Mononuclear cell (primary cell): ENCODE measurements at regions not wholly inside any gene's neighbourhood (a gene's known extent, or its start where the extent isn't known, plus 50 kb on each side); places are given as distances from the start of the nearest gene placed in this dataset.
"Not testable (repeated sequence)": the region's sequence is repeated elsewhere in the genome, so short reads cannot be mapped to it uniquely, and the experiment has no call there.

Experiments
- H3K27me3 ChIP-seq: 2 replicates; pipeline ENCODE4 v1.6.0; 2011; ENCODE audit warnings: low read length, control low read depth; ENCODE audit not compliant: insufficient read depth
- H3K4me1 ChIP-seq: 2 replicates; pipeline ENCODE4 v1.5.1; 2011; ENCODE audit warnings: mild to moderate bottlenecking, low read length, control low read depth; ENCODE audit not compliant: insufficient read depth
- H3K4me3 ChIP-seq: 2 replicates; pipeline ENCODE4 v1.5.1; 2011; ENCODE audit warnings: mild to moderate bottlenecking, low read length, moderate library complexity
- H3K9me3 ChIP-seq: 2 replicates; pipeline ENCODE4 v1.5.1; 2011; ENCODE audit warnings: low read depth, mild to moderate bottlenecking, control low read depth, low read length

- no peaks in the 10 kb centered on the region for H3K9me3 ChIP-seq
- no peak overlapping the region for H3K4me3 ChIP-seq
- H3K27me3 ChIP-seq = no peaks in the 10 kb centered on the region
- no peaks in the 10 kb centered on the region for H3K4me1 ChIP-seq
These were observed 243.1 kb downstream of the FGFR2 start for GRCh38 chr10:121355161-121355560.

GRCh38 chr10:121356183-121356582, 242.1 kb downstream of the FGFR2 start:
- no peak overlapping the region for H3K4me3 ChIP-seq
- no peaks in the 10 kb centered on the region for H3K27me3 ChIP-seq
- no peaks in the 10 kb centered on the region for H3K4me1 ChIP-seq
- no peaks in the 10 kb centered on the region for H3K9me3 ChIP-seq

GRCh38 chr10:121357401-121357800, 240.8 kb downstream of the FGFR2 start:
- Histone ChIP-seq H3K4me1 (no peaks in the 10 kb centered on the region), H3K9me3 (no peaks in the 10 kb centered on the region), H3K27me3 (no peaks in the 10 kb centered on the region), H3K4me3 (no peak overlapping the region)

- H3K9me3 ChIP-seq = no peaks in the 10 kb centered on the region
- H3K4me1 ChIP-seq = no peaks in the 10 kb centered on the region
- H3K27me3 ChIP-seq = no peaks in the 10 kb centered on the region
- no peak overlapping the region for H3K4me3 ChIP-seq
These were observed 236.2 kb downstream of the FGFR2 start for GRCh38 chr10:121362026-121362425.

GRCh38 chr10:121365566-121365965, 232.7 kb downstream of the FGFR2 start:
- no peaks in the 10 kb centered on the region for H3K9me3 ChIP-seq
- H3K27me3 ChIP-seq = no peaks in the 10 kb centered on the region
- no peaks in the 10 kb centered on the region for H3K4me1 ChIP-seq
- H3K4me3 ChIP-seq = no peak overlapping the region

- H3K9me3 ChIP-seq = no peaks in the 10 kb centered on the region
- H3K27me3 ChIP-seq = no peaks in the 10 kb centered on the region
- no peaks in the 10 kb centered on the region for H3K4me1 ChIP-seq
- H3K4me3 ChIP-seq = no peak overlapping the region
These were observed 229.8 kb downstream of the FGFR2 start for GRCh38 chr10:121368347-121369025.

GRCh38 chr10:121369616-121370015, 228.6 kb downstream of the FGFR2 start:
- no peaks in the 10 kb centered on the region for H3K27me3 ChIP-seq
- H3K9me3 ChIP-seq = no peaks in the 10 kb centered on the region
- H3K4me3 ChIP-seq = no peak overlapping the region
- H3K4me1 ChIP-seq = no peaks in the 10 kb centered on the region

GRCh38 chr10:121371836-121372235, 226.4 kb downstream of the FGFR2 start:
- Histone ChIP-seq H3K4me3 (no peak overlapping the region), H3K27me3 (no peaks in the 10 kb centered on the region), H3K4me1 (no peaks in the 10 kb centered on the region), H3K9me3 (no peaks in the 10 kb centered on the region)

- Histone ChIP-seq H3K4me3 (no peak overlapping the region), H3K27me3 (no peaks in the 10 kb centered on the region), H3K4me1 (no peaks in the 10 kb centered on the region), H3K9me3 (no peaks in the 10 kb centered on the region)
These were observed 224.8 kb downstream of the FGFR2 start for GRCh38 chr10:121373411-121373810.

- Histone ChIP-seq H3K9me3 (no peaks in the 10 kb centered on the region), H3K4me3 (no peak overlapping the region), H3K27me3 (no peaks in the 10 kb centered on the region), H3K4me1 (no peaks in the 10 kb centered on the region)
These were observed 224.1 kb downstream of the FGFR2 start for GRCh38 chr10:121374121-121374520.

- Histone ChIP-seq H3K4me1 (no peaks in the 10 kb centered on the region), H3K9me3 (no peaks in the 10 kb centered on the region), H3K4me3 (no peak overlapping the region)
These were observed 223.1 kb downstream of the FGFR2 start for GRCh38 chr10:121375172-121375571.

GRCh38 chr10:121378251-121378801, 219.9 kb downstream of the FGFR2 start:
- Histone ChIP-seq H3K27me3 (no peaks in the 10 kb centered on the region), H3K9me3 (no peaks in the 10 kb centered on the region), H3K4me1 (no peaks in the 10 kb centered on the region), H3K4me3 (no peak overlapping the region)

More at GRCh38 chr10:121375172-121375571, 223.1 kb downstream of the FGFR2 start:
- H3K27me3 ChIP-seq = no peaks in the 10 kb centered on the region

GRCh38 chr10:121379013-121379412, 219.2 kb downstream of the FGFR2 start:
- Histone ChIP-seq H3K4me3 (no peak overlapping the region), H3K27me3 (no peaks in the 10 kb centered on the region), H3K4me1 (no peaks in the 10 kb centered on the region), H3K9me3 (no peaks in the 10 kb centered on the region)

- Histone ChIP-seq H3K9me3 (no peaks in the 10 kb centered on the region), H3K4me3 (no peak overlapping the region), H3K4me1 (no peaks in the 10 kb centered on the region), H3K27me3 (no peaks in the 10 kb centered on the region)
These were observed 218.0 kb downstream of the FGFR2 start for GRCh38 chr10:121380211-121380610.

GRCh38 chr10:121382029-121382520, 216.2 kb downstream of the FGFR2 start:
- H3K4me3 ChIP-seq, H3K9me3 ChIP-seq, H3K27me3 ChIP-seq, H3K4me1 ChIP-seq: not testable (repeated sequence)

GRCh38 chr10:121385136-121385535, 213.1 kb downstream of the FGFR2 start:
- H3K4me3 ChIP-seq = no peak overlapping the region
- no peaks in the 10 kb centered on the region for H3K27me3 ChIP-seq
- no peaks in the 10 kb centered on the region for H3K9me3 ChIP-seq
- no peaks in the 10 kb centered on the region for H3K4me1 ChIP-seq
